Stimulated activated CD8-positive, alpha-beta memory T cell treated with anti-CD3 and anti-CD28 coated beads, Interleukin-7, amount 100 ng/mL, for 48 hours (primary cell): ENCODE measurements at regions not wholly inside any gene's neighbourhood (a gene's known extent, or its start where the extent isn't known, plus 50 kb on each side); places are given as distances from the start of the nearest gene placed in this dataset.

Experiments
- DNase-seq, 2 donors: peaks; one replicate each; pipeline ENCODE4 v3.0.0-alpha.2; 2020; ENCODE audit warnings: low read depth in 1 of 2; ENCODE audit errors: extremely low read depth in 1 of 2

DNA sequence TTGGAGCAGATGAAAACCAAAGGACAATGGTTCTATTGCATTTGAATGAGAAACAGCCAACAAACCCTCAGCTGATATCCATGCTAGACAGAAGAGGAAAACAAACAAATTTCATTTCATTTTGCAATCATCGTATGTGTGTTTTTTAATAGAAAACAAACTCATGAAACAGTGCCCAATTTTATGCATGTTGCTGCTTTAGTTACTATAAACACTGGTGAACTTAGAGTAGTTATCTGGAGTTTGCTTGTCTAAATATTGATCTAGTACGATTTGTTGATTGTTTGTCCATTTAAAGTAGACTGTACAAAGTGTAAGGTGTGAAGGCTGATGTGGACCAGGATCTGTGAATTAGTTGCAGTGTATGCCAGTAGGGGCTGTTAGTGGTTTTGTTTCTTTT, 166.6 kb downstream of the KITLG start:
- no peak for DNase-seq

DNA sequence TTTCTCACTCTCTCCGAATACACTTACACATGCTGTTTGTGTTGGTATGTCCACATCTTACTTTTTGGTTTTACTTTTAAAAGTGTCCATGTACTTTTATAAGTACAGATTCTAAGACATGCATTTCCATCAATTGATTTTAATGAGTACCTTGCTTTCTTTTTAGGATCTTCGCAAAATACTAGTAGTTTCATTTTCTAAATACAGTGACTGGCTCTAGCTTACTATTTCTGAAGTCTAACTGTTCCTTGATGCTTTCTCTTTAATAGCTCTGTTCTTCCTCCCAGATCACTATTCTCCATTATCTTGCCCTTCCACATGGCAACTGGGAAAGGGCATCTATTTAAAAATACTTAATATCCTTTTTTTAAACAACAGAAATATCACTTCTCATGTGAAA, 164.1 kb downstream of the KITLG start:
- DNase-seq: no peak

DNA sequence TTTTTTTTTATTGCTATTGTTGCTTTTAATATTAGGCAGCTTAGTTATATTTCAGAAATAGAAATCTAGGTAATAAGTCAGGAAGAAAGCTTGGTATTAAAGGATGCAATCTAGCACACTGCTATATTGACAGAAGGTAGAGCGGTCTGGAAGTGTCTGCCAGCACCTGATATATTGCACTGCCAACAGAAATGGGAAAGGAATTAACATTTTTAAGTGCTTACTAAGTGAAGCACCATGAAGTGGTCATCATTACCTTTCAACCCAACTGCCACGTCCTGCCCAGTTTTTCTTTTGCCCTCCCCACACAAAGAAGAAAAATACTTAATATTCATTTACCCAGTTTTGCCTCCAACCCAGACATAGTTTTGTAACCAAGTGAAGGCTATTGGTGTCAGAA, 163.5 kb downstream of the KITLG start:
- no peak for DNase-seq

DNA sequence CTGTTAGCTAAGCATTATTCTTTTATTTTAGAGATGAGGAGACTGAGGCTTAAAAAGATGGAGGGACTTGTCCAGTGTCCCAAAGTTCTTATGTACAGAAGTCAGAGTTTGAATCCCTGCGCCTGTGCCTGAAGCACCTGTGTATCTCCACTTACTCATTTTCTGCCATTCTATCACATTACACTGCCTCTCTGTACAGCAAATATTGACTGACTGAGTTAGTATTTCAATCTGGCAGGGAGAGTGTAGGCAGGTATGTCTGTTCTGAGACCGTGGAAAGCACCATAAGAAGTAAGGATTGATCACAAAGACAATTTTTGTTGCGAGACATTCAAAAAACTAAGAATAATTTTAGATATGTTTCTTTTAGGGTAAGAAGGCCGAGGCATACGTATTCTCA, 162.7 kb downstream of the KITLG start:
- no peak for DNase-seq

DNA sequence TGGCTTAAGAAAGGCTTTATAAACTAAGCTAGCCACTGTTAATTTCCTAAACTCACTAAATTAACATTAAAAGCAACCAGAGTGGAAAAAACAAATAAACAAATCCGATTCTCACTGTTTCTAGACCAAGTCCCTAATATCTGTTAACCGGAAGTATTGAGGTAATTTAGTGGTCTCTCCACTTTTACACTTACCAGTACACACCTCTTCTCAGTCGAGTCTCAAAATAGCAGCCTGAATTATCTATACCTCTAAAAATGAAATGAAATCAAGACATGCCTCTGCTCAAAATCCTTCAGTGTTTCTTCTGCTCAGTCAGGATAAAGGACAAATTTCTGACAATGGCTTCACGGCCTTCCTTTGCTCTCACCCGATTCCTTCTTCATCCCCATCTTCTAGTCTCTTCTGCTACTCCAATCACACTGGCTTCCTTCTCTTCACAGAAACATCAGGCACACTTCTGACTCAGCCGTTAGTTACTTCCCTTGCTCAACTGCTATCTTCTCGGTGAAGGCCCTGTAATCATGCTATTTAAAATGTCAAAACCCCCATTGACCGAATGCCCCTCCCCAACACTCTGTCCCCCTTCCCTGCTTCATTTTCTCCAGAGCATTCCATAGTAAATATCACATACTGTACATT, 161.3 kb downstream of the KITLG start:
- DNase-seq: no peak

DNA sequence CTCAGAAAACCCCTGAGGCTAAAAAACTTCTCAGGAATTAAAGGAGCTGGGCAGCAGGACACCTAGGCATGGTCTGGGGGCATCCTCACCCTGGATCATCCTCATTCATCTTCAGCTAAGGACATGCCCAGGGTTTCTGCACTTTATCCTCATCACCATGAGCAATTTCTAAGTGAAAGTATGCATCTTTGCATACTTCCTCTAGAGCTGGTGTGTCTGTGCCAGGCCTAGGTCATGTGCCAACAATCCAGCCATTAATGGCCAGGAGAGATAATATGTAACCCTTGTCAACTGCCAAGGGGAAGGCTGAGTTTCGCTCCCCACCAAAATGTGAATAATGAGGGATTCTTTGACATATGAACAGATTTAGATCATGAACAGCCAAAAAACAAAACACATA, 160.5 kb downstream of the KITLG start:
- DNase-seq: no peak

DNA sequence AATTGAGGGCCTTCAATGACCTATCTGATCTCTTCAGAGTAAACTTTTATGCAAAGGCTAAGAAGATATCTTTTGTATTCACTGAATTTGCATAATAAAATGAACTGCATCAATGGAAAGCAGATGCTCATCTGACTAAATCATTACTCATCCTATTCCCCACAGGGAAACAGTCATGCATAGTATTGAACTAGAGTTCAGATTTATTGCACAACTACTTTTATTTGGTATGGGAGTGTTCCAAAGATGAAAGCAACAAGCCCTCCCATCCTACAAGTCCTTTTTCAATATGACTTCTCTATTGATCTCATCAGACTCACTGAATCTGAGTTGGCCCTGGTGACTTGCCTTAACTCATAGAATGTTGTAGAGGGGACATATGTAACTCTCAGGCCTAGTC, 159.8 kb downstream of the KITLG start:
- DNase-seq: no peak

DNA sequence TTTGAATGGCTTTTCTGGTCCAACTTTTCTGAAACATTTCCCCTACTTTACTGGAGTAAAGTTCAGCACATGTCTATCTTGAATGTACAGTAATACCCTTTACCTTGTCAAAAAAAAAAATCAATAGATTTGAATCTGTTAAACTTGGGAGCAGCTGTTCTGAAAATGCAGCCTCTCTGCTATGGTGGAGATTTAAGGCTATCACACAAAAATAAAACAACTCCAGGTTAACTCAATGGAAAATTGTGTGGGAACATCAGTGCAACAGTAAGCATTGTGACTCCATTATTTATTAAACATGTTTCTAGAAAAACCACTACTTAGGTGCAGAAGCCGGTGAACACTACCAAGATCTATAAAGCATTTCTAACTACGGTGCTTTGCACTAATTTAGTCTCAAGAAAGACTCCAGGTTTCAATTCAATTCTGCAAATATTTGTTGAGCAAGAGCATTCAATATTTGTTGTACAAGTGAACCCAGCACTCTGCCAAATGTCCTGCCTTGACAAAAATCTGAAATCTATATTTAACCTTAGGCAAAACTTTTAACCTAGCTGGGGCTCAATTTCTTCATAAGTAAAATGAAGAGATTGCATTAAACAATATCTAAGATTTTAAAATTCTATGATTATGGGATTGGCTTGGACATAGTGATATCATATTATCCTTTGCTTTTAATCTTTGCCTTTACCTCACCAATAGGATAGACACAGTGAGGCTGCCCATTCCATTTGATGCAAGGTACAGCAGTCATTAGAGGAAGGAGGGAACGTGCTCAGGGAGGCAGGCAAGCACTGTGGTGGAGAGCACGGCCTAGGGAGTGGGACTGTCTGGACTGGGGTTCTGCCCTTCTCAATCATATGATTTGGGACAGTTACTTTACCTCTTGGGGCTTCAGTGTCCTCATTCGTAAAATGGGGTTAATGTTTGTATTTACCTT, 155.2 kb downstream of the KITLG start:
- no peak for DNase-seq

DNA sequence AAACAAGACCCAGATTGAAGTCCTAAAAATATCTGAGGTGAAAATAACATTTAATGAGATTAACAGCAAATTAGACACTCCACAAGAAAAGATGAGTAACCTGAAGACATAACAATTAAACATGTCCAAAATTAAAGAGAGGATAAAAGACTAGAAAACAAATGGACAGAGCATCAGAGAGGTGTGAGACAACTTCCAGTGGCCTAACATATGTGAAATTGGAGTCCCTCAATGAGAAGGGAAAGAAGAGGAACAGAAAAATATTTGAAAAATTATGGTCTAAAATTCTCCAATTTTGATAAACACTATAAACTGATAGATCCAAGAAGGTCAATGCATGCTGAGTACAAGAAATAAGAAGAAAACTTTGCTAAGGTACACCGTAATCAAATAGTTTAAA, 151.9 kb downstream of the KITLG start:
- no peak for DNase-seq

DNA sequence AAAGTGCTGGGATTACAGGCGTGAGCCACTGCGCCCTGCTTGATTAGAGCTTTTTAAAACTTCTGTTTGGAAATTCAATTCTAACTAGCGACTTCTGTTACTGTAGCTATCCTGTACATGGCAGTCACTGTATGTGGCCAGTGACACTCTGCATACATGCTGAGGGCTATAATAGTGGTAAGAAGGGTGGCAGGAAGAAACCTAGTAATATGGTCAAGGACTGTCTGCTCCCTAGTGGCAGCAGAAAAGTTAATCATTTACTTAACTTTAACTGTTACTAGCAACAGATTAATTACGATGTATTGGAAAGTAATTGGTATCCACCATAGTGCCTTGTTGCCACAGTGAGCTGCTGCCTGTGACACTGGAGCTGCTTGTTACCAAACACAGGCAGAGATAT, 149.0 kb downstream of the KITLG start:
- DNase-seq: no peak

DNA sequence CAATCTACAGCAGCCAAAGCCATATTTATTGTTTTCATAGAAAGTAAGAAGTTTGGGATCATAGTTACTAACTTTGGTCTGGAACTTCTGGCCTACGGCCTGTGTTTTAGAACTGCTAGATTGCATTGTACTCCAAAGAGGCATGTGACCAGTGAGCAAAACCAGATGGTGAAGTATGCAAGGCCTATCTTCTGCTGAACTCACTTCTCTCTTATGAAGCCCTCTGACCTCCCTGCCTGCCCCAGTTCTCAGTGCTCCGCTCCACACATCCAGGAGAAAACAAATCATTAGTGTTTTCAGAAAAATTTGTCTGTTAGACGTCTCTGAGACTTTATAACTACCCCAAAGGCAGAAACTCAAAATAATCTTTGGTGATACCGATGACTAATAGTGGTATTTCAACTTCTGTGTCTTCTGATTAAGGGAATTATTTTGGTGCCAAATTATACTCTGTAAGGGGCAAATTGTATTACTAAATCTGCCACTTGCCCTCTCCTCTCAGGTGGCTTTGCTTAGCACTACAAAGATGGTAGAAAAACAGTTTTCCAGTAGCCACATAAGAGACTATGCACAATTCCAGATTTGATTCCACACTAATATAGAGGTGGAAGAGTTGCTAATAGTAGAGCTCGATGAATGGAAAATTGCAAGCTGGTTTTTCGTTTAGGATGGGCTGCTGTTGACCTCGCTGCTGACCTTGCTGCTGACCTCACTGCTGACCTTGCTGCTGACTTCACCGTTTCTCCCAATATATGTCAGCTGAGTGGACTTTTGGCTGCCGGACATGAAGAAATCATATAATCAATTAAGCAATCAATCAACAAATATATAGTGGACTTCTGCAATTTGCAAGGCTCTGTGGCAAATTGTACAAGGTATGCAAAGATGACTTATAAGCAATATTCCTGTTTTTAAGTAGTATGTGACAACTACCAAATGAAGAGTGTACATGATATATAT, 147.5 kb downstream of the KITLG start:
- no peak for DNase-seq

DNA sequence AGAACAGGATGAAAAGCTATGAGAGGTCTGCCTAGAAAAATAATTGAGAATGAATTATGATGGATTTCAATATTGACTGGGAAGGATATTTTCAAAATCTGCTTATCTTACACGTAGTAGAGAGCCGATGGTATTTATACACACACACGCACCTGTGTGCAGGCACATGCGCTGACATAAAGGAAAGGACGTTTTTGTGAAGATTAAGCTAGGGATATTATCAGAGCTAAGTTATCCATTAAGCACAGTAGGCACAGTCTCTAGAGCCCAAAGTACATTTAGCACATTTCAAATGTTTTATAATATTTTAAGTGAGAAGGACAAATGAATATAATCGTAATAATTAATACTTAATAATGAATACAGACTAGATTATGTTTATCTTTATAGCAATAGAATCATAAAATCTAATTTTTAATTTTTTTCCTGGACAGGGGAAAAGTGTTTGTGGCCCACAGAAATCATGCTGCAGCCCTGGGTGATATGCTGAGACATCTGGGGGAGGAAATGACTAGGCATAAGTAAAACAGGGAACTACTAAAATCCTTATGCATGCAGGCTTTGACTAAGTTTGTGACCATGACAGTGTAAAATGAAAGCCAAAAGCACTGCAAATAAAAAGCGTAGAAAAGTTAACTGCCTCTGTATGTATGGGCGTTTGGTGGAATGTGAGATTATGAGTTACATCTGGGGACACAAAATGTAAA, 146.1 kb downstream of the KITLG start:
- no peak for DNase-seq

DNA sequence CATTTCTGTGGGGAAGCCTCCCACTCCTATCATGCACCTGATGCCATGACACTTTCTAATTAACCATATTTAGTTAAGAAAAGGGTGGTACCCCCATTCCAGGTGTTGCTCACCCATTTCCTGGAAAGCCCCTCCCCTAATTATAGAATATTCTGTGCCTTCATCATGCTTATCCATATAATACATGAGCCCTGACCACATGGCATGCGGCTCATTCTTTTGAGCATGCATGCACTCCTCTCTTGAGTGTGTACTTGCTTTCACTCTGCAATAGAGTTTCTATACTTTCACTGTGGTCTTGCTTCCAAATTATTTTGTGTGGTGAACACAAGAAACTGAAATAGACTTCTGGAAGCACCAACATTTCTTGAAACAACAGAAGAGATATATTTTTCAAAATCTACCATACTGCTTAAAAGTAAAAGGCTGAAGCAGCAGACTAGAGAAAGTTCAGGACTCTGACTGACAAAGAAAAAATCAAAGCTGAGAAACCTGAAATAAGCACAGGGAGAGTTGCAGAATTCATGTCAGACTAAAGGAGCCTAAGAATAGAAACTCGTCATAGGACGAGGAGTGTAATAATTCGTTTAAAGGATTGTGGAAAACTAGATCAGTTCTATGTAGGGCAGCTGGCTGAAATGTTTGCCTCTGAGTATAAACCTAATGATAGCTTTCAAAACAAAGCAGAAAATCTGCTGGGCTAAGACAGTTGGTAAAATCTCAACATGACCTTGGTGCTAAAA, 144.8 kb downstream of the KITLG start:
- no peak for DNase-seq

DNA sequence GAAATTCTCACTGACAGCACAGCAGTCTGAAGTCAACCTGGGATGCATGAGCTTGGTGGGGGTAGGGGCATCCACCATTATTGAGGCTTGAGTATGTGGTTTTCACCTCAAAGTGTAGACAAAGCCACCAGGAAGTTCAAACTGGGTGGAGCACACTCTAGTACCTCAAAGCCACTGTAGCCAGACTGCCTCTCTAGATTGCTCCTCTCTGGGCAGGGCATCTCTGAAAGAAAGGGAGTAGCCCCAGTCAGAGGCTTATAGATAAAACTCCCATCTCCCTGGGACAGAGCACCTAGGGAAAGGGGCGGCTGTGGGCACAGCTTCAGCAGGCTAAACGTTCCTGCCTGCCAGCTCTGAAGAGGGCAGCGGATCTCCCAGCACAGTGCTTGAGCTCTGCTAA, 143.0 kb downstream of the KITLG start:
- no peak for DNase-seq
